ENCODE measurements at regions not wholly inside any gene's neighbourhood (a gene's known extent, or its start where the extent isn't known, plus 50 kb on each side); places are given as distances from the start of the nearest gene placed in this dataset.

DNA sequence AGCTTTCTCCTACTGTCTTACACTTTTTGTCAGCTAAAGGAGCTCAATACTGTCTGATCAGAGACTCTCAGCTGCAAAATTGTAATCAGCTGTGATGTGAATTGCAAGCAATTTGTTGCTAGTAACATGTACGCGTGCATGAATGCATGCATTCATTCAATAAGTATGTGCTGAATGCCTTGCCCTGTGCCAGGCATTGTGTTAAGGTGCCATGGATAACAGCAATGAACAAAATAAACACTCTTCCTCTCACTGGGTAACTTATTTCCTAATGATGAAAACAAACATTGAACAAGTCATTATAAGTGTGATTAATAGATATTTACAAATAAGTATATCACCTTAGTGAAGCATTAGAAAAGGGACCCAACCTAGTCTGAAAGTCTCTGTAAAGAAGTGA is 163.2 kb upstream of the ARID2 start:
- TF ChIP-seq POLR2A (IDR thresholded peaks at IDR 0.05; ENCODE audit: low read length) (no peak), GATA1 (IDR thresholded peaks at IDR 0.05; ENCODE audit: low read depth, low read length) (no peak)

Measured in erythroblast (primary cell).